ENCODE measurements at regions not wholly inside any gene's neighbourhood (a gene's known extent, or its start where the extent isn't known, plus 50 kb on each side); places are given as distances from the start of the nearest gene placed in this dataset.

DNA sequence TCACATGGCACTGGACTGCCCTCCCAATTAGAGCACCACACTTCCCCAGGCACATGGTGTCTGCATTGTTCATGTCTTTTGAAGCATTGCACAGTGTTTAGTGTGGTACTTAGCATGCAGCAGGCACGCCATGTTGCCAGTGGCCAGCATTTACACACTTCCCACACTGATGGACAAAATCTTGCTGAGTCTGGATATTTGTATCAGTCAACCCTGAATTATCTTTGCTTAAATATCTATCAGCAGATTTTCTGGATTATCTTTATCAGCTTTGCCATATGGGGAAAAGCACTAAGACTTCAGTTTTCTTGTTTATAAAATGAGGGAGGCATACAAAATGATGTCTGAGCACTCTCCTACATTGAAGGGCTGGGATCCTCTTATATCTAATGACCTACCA, 416.0 kb upstream of the MMADHC start:
- DNase-seq (ENCODE audit: low spot score), result no peak

- no peak for DNase-seq (ENCODE audit: low spot score)
Observed at GRCh38 chr2:150001788-150002187, 414.2 kb upstream of the MMADHC start.

- no peak for DNase-seq (ENCODE audit: low spot score)
Observed at GRCh38 chr2:149996901-149997300, 409.3 kb upstream of the MMADHC start.

DNA sequence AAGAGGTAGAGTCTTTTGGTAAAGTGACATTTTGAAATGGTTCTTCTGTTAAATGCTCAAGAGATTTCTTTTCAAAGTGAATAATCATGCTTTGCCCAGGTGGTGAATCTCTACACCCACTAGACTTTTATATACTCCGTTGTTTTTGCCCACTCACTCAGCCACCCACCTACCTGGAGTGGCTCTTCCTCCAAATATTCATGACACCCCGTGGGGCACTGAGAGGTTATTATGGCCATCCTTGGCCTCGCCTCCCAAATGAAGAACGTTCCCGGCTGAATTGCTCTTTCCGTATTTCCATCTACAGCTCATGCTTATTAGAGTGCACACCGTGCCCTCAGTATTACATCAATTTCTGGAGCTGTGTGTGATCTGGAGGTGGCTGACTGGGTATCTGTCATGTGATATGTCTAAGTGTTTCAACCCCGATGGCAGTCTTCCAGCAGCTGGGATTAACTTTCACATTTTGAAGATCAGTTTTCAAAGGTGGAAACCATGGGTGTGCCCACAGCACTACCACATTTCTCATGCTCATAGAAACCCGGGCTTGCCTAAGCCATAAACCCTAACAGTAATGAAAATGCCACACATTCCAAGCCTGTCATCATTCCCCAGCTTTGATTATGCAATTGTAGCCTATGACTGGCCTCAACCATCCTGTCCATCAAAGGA, 406.6 kb upstream of the MMADHC start:
- DNase-seq (ENCODE audit: low spot score), result peak; percentile 86

GRCh38 chr2:149993316-149993715, 405.7 kb upstream of the MMADHC start:
- no peak for DNase-seq (ENCODE audit: low spot score)

GRCh38 chr2:149991576-149991975, 404.0 kb upstream of the MMADHC start:
- DNase-seq (ENCODE audit: low spot score), result peak; percentile 44

GRCh38 chr2:149990965-149991364, 403.4 kb upstream of the MMADHC start:
- DNase-seq (ENCODE audit: low spot score), result no peak

- DNase-seq (ENCODE audit: low spot score), result peak; percentile 51
Observed at GRCh38 chr2:149989447-149990063, 402.0 kb upstream of the MMADHC start.

GRCh38 chr2:149988361-149988760, 400.8 kb upstream of the MMADHC start:
- DNase-seq (ENCODE audit: low spot score), result no peak

DNA sequence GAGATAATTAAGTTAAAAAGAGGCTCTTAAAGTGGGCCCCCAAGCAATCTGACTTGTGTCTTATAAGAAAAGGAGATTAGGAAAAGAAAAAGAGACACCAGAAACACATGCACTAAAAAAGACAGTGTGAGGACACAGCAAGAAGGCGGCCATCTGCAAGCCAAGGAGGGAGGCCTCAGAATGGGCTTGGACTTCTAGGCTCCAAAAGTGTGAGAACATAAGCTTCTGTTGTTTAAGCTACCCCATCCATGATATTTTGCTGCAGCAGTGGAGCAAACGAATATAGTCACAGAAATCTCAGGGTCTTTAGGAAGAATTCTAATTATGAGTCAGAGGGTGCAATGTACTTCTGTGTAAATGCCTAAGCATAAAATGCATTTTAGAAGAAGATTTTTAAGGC, 399.3 kb upstream of the MMADHC start:
- no peak for DNase-seq (ENCODE audit: low spot score)

DNA sequence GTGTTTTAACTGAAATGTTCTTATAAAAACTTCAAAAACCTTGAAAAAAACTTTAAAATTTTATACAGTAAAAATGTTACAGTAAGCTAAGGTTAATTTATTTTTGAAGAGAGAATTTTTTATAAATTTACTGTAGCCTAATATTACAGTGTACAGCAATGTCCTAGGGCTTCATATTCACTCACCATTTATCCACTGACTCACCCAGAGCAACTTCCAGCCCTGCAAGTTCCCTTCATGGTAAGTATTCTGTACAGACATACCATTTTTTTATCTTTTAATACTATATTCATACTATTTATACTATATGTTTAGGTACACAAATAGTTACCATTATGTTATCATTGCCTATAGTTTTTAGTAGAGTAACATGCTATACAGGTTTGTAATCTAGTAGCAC, 396.7 kb upstream of the MMADHC start:
- no peak for DNase-seq (ENCODE audit: low spot score)

- DNase-seq (ENCODE audit: low spot score), result peak; percentile 97
Observed at GRCh38 chr2:149972066-149972465, 384.5 kb upstream of the MMADHC start.

GRCh38 chr2:149954981-149955600, 367.5 kb upstream of the MMADHC start:
- DNase-seq (ENCODE audit: low spot score), result no peak

- DNase-seq (ENCODE audit: low spot score), result no peak
Observed at GRCh38 chr2:149953627-149954026, 366.1 kb upstream of the MMADHC start.

GRCh38 chr2:149931486-149931885, 343.9 kb upstream of the MMADHC start:
- DNase-seq (ENCODE audit: low spot score), result no peak

DNA sequence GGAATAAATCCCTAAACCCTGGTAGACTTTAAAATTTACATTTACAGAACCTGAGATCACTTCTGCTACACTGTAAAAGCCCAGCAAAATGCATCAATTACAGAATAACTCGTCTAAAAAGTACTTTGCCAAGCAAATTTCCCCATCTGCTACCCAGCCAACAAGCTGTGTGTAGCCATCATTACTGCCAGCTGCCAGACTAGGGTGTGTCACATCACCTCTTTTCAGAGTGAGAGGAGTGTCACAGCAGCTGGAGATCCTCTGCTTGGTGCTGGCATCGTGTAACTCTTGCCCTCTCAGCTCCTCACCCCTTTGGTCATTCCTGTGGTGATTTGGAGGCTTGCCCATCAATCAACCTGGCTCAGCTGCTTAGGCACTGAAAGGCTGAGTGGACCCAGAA, 340.4 kb upstream of the MMADHC start:
- DNase-seq (ENCODE audit: low spot score), result no peak

DNA sequence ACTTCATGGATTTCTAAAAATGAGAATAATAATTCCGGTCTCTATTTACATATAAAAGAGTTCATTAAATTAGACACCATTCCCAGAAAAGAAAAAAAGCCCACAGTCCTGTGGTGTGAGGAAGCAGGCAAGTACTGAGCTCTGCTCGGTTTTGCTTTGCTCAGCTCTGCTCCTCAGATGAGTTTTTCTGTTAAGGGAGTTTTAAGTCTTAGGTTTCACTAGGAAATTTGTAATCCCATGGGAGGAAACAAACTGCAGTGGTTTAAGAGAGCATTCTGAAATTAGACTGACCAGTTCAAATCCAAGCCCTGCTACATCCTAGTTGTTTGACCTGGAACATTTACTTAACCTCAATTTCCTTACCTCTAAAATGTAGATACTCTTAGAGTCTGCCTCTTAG, 338.6 kb upstream of the MMADHC start:
- DNase-seq (ENCODE audit: low spot score), result peak; percentile 20

GRCh38 chr2:149924549-149925213, 337.1 kb upstream of the MMADHC start:
- DNase-seq (ENCODE audit: low spot score), result no peak

DNA sequence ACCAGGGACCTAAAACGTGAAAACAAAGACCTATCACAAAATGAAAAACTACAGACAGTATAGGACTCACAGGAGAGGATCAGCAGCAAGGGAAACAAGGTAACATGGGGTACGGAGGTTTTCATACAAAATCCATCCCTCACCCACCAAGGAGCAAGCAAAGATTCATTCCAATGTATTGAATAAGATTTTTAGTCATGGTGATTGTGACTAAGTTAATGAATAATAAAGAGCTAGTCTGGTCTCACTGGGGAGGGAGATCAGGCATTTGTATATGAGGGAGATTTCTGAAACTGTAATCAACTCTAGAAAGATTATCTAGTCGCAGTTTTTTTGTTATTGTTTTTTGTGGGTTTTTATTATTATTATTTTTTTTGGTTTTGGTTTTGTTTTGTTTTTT, 336.5 kb upstream of the MMADHC start:
- no peak for DNase-seq (ENCODE audit: low spot score)

DNA sequence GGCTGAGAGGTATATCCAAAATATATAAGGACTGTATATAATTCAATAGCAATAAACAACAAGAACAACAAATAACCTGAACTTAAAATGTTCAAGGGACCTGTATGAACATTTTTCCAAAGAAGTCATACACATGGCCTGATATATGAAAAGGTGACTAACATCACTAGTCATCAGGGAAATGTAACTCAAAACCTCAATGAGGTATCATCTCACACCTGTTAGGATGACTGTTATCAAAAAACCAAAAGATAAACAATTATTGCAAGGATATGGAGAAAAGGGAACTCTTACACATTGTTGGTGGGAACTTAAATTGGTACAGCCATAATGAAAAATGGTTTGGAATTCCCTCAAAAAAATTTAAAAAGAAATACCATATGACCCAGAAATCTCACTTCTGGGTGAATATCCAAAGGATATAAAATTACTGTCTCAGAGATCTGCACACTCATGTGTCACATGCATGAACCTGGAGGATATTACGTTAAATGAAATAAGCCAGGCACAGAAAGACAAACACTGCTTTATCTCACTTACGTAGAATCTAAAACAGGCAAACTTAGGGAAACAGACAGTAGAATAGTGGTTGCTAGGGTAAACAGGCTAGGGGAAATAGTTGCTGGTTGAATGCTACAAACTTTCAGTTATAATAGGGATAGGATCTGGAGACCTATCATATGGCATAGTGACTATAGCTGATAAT, 334.5 kb upstream of the MMADHC start:
- DNase-seq (ENCODE audit: low spot score), result no peak

DNA sequence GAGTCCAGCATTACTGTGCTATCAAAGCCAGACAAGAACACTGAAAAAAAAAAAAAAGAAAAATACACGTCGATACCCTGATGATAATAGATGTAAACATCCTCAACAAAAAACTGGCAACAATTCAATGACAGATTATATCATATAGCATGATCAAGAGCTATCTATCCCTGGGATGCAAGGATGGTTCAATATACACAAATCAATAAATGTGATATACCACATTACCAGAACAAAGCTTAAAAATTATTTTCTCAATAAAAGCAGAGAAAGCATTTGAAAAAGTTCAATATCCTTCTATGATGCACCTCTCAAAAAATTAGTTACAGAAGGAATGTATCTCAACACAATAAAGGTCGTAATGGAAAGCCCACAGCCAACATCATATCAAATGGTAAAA, 332.8 kb upstream of the MMADHC start:
- no peak for DNase-seq (ENCODE audit: low spot score)

GRCh38 chr2:149915151-149915550, 327.6 kb upstream of the MMADHC start:
- DNase-seq (ENCODE audit: low spot score), result no peak

All from cerebellar cortex (tissue), 1 donor.